A673 (cell line): ENCODE measurements at regions not wholly inside any gene's neighbourhood (a gene's known extent, or its start where the extent isn't known, plus 50 kb on each side); places are given as distances from the start of the nearest gene placed in this dataset.

Source experiments
- BruUV-seq: library from RNA; stranded (reverse); fragments of 400-500 nt; replicated peaks from 2 replicates; lab custom pipeline; 2021; lab: Mats Ljungman, UMichigan
- CTCF ChIA-PET: fragments of 300-600 bp; sonication (Branson Sonifier 250); formaldehyde crosslinking; loops from one replicate; lab custom pipeline; 2022; ENCODE audit warnings: antibody characterized with exemption; lab: Charles Lee
- POLR2A ChIA-PET: fragments of 300-600 bp; sonication (Branson Sonifier 250); formaldehyde crosslinking; loops from one replicate; lab custom pipeline; 2022; ENCODE audit warnings: antibody characterized with exemption; ENCODE audit not compliant: low non-redundant PET; lab: Charles Lee
- DNase-seq: peaks from one replicate; pipeline ENCODE4 v3.0.0-alpha.2; 2015; ENCODE audit warnings: low spot score
- H3K27ac ChIP-seq: fragments of 200-600 bp; sonication (generic); 2 replicates; pipeline ENCODE4 v1.5.1; 2016; ENCODE audit warnings: mixed run types, low read depth, mild to moderate bottlenecking, mixed read lengths, antibody characterized with exemption, low read length; ENCODE audit not compliant: poor library complexity, severe bottlenecking
- H3K27me3 ChIP-seq: fragments of 200-600 bp; sonication (generic); replicated peaks from 2 replicates; pipeline ENCODE4 v1.6.1; 2017; ENCODE audit warnings: mixed run types, low read depth, mild to moderate bottlenecking, mixed read lengths, antibody characterized with exemption, low read length; ENCODE audit not compliant: insufficient read depth, poor library complexity
- H3K36me3 ChIP-seq: fragments of 200-600 bp; sonication (generic); 2 replicates; pipeline ENCODE4 v1.6.1; 2016; ENCODE audit warnings: mixed run types, mild to moderate bottlenecking, mixed read lengths, antibody characterized with exemption, low read length; ENCODE audit not compliant: insufficient read depth, poor library complexity, severe bottlenecking
- H3K4me1 ChIP-seq: fragments of 200-600 bp; sonication (generic); 2 replicates; pipeline ENCODE4 v1.6.1; 2017; ENCODE audit warnings: mixed run types, mild to moderate bottlenecking, mixed read lengths, antibody characterized with exemption, low read length; ENCODE audit not compliant: insufficient read depth, poor library complexity, severe bottlenecking
- H3K4me3 ChIP-seq: fragments of 200-600 bp; sonication (generic); 2 replicates; pipeline ENCODE4 v1.5.1; 2016; ENCODE audit warnings: low read depth, mixed run types, mild to moderate bottlenecking, mixed read lengths, low read length; ENCODE audit not compliant: poor library complexity, severe bottlenecking
- H3K9me3 ChIP-seq: fragments of 200-600 bp; sonication (generic); 2 replicates; pipeline ENCODE4 v1.6.1; 2016; ENCODE audit warnings: mixed run types, low read depth, mild to moderate bottlenecking, mixed read lengths, antibody characterized with exemption, low read length; ENCODE audit not compliant: poor library complexity, severe bottlenecking
- EZH2 ChIP-seq: fragments of 200-600 bp; sonication (generic); IDR thresholded peaks from 2 replicates; pipeline ENCODE4 v1.6.1; 2017; ENCODE audit warnings: borderline replicate concordance, low read depth, mild to moderate bottlenecking, mixed read lengths, antibody characterized with exemption, low read length; ENCODE audit not compliant: poor library complexity, severe bottlenecking
- intact Hi-C: fragments of 100-400 bp; cut with micrococcal nuclease; formaldehyde crosslinking; loops from one replicate; pipeline ENCODE4 v1.10.0; 2022; ENCODE audit not compliant: unreplicated experiment
- TF ChIP-seq, protein P1 (sequence below): fragments of 300-800, 200-600 bp; sonication (generic); conservative IDR thresholded peaks from 2 replicates; pipeline ENCODE4 v1.5.1; 2017; ENCODE audit warnings: low read depth, mild to moderate bottlenecking, antibody characterized with exemption, low read length, moderate library complexity, mixed read lengths

DNA sequence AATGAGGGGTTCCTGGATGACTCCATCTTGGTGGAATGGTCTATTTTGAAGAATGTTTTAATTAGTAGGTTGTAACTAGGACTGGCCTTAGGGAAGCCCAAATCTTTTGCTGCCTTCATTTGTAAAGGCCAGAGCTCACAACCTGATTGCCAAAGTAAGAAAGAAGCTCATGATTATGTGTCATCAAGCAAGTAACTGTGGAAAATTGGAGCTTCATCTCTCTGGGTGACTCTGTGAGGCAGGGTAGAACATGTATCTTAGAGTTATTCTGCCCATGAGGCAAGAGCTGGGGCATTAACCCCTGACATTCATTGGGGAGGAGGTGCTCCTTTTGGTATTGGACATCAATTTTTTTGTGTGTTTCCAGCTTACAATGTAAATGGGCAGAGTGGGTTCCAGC lies 273.9 kb upstream of the JAG1 start:
- no peak overlapping the region for H3K4me3 ChIP-seq
- TF ChIP-seq EZH2, result no peak
- TF ChIP-seq, protein P1, sequence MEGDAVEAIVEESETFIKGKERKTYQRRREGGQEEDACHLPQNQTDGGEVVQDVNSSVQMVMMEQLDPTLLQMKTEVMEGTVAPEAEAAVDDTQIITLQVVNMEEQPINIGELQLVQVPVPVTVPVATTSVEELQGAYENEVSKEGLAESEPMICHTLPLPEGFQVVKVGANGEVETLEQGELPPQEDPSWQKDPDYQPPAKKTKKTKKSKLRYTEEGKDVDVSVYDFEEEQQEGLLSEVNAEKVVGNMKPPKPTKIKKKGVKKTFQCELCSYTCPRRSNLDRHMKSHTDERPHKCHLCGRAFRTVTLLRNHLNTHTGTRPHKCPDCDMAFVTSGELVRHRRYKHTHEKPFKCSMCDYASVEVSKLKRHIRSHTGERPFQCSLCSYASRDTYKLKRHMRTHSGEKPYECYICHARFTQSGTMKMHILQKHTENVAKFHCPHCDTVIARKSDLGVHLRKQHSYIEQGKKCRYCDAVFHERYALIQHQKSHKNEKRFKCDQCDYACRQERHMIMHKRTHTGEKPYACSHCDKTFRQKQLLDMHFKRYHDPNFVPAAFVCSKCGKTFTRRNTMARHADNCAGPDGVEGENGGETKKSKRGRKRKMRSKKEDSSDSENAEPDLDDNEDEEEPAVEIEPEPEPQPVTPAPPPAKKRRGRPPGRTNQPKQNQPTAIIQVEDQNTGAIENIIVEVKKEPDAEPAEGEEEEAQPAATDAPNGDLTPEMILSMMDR, result no peak
- DNase-seq, result no peak
- no peaks in the 10 kb centered on the region for H3K9me3 ChIP-seq
- H3K36me3 ChIP-seq, result no peaks in the 10 kb centered on the region
- ChIA-PET CTCF (no interaction called here), POLR2A (no interaction called here)
- no peaks in the 10 kb centered on the region for H3K27me3 ChIP-seq
- no peak overlapping the region for H3K27ac ChIP-seq
- intact Hi-C loops, result no loop called here
- H3K4me1 ChIP-seq, result no peaks in the 10 kb centered on the region
- no TSS peak for BruUV-seq

DNA sequence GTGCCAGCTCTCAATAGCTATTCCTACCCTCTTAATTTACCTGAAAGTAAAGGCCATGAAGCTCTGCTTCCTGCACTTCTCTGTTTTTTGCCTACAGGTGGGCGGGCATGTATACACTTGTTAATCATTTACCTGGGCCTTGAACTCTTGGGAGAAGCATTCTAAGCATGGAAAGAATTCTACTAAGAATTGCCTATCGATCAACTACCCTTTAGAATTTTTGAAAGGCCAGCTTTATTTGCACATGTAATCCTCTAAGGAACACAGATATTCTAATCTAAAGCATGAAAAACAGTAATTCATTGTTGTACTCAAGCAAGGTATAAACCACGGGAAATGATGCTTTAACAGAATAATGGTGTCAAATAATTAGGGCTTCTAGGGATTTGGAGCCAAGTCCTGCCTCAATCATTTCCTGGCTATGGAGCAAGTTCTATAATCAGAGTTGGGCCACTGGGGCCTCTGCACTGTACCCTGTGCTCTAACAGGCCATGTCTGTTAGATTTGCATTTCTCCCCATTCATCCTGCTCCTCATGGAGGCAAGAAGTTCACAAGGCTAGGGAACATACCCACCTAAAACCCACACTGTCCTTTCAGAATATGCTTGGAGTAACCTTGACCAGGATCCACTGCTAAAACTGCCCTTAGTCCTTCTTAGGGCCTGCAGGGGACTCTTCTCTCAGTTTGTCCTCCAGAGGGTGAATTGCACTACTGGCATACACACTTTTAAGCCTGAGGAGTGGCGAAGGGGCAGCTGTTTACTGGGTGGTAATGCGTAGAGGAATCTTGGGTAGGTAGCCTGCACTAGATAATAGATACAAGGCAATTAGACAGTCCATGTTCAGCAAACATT lies 276.4 kb upstream of the JAG1 start:
- no peaks in the 10 kb centered on the region for H3K9me3 ChIP-seq
- ChIA-PET POLR2A (no interaction called here), CTCF (no interaction called here)
- intact Hi-C loops, result no loop called here
- no peaks in the 10 kb centered on the region for H3K4me1 ChIP-seq
- TF ChIP-seq EZH2, result no peak
- TF ChIP-seq, protein P1, result no peak
- no TSS peak for BruUV-seq
- DNase-seq, result no peak
- H3K27me3 ChIP-seq, result no peaks in the 10 kb centered on the region
- no peak overlapping the region for H3K4me3 ChIP-seq
- no peaks in the 10 kb centered on the region for H3K36me3 ChIP-seq
- H3K27ac ChIP-seq, result no peak overlapping the region

DNA sequence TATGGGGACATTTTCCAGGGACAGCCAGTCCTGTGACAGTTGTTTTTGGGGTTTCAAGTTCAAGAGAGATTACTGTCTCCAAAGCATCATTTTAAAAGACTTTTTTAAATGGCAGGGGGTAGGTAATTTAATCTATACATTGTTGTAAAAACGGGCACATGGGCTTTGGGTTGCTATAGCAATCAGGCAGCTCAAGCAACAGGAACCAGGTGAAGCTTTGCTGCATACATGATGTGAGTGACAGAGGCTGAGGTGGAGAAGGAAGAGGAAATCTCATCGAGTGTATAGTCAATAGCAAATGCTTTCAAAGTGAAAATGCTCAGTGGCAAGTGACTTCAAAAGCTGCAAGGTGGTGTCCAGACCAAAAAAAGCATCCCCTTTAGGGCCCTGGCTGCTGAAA lies 277.4 kb upstream of the JAG1 start:
- BruUV-seq, result no TSS peak
- no peaks in the 10 kb centered on the region for H3K9me3 ChIP-seq
- TF ChIP-seq, protein P1, result no peak
- no peak for TF ChIP-seq EZH2
- no peaks in the 10 kb centered on the region for H3K36me3 ChIP-seq
- DNase-seq, result no peak
- H3K4me1 ChIP-seq, result no peaks in the 10 kb centered on the region
- H3K27me3 ChIP-seq, result no peaks in the 10 kb centered on the region
- no peak overlapping the region for H3K27ac ChIP-seq
- intact Hi-C loops, result no loop called here
- CTCF ChIA-PET, result no interaction called here
- no peak overlapping the region for H3K4me3 ChIP-seq
- POLR2A ChIA-PET, result no interaction called here
